Smooth muscle cell of the brain vasculature (primary cell): ENCODE measurements at regions not wholly inside any gene's neighbourhood (a gene's known extent, or its start where the extent isn't known, plus 50 kb on each side); places are given as distances from the start of the nearest gene placed in this dataset.

ENCODE experiments used
- DNase-seq: peaks from one replicate; pipeline ENCODE4 v3.0.0-alpha.2; 2012; ENCODE audit warnings: low read depth, low spot score

GRCh38 chr2:65545837-65546805 is 113.7 kb upstream of the SPRED2 start:
- no peak for DNase-seq

- DNase-seq = no peak
These were observed 109.4 kb upstream of the SPRED2 start for GRCh38 chr2:65541773-65542172.

- DNase-seq = no peak
These were observed 107.2 kb upstream of the SPRED2 start for GRCh38 chr2:65539633-65540032.

- no peak for DNase-seq
These were observed 105.4 kb upstream of the SPRED2 start for GRCh38 chr2:65537651-65538385.

GRCh38 chr2:65536596-65536995 is 104.2 kb upstream of the SPRED2 start:
- no peak for DNase-seq

- no peak for DNase-seq
These were observed 100.5 kb upstream of the SPRED2 start for GRCh38 chr2:65532937-65533336.

- no peak for DNase-seq
These were observed 99.9 kb upstream of the SPRED2 start for GRCh38 chr2:65532326-65532725.

GRCh38 chr2:65530547-65531320 is 98.3 kb upstream of the SPRED2 start:
- DNase-seq = no peak

GRCh38 chr2:65529419-65529818 is 97.0 kb upstream of the SPRED2 start:
- no peak for DNase-seq

GRCh38 chr2:65528241-65528574 is 95.8 kb upstream of the SPRED2 start:
- no peak for DNase-seq

- no peak for DNase-seq
These were observed 95.2 kb upstream of the SPRED2 start for GRCh38 chr2:65527451-65528240.

GRCh38 chr2:65525616-65526231 is 93.3 kb upstream of the SPRED2 start:
- DNase-seq = no peak

- no peak for DNase-seq
These were observed 90.5 kb upstream of the SPRED2 start for GRCh38 chr2:65522922-65523321.

GRCh38 chr2:65518751-65519150 is 86.4 kb upstream of the SPRED2 start:
- DNase-seq = no peak

GRCh38 chr2:65514555-65515195 is 82.3 kb upstream of the SPRED2 start:
- no peak for DNase-seq

- DNase-seq = no peak
These were observed 80.4 kb upstream of the SPRED2 start for GRCh38 chr2:65512783-65513182.

GRCh38 chr2:65511306-65511705 is 78.9 kb upstream of the SPRED2 start:
- no peak for DNase-seq

GRCh38 chr2:65508225-65508624 is 75.8 kb upstream of the SPRED2 start:
- no peak for DNase-seq

GRCh38 chr2:65507102-65508069 is 75.0 kb upstream of the SPRED2 start:
- DNase-seq = no peak
